HepG2 (cell line): ENCODE measurements at regions not wholly inside any gene's neighbourhood (a gene's known extent, or its start where the extent isn't known, plus 50 kb on each side); places are given as distances from the start of the nearest gene placed in this dataset.

Source experiments
- ATAC-seq: fragments of 200-7000 bp; cut with Tn5 transposase; 3 replicates; pipeline ENCODE4 v1.9.1; 2020; ENCODE audit warnings: mild to moderate bottlenecking, moderate library complexity
- BruUV-seq: library from RNA; stranded (reverse); fragments of 400-500 nt; replicated peaks from 2 replicates; lab custom pipeline; 2021; lab: Mats Ljungman, UMichigan
- CTCF ChIA-PET: fragments of 300-600 bp; formaldehyde crosslinking; extraction: SDS; loops from one replicate; lab custom pipeline; 2021; ENCODE audit warnings: low total read pairs, inconsistent platforms, low intra/inter-chr PET ratio; lab: Yijun Ruan, JAX
- POLR2A ChIA-PET: fragments of 350-600 bp; sonication (Branson Sonifier 250); formaldehyde crosslinking; loops from one replicate; lab custom pipeline; 2020; ENCODE audit warnings: antibody characterized with exemption, inconsistent platforms; lab: Yijun Ruan, JAX
- DNase-seq: peaks from one replicate; pipeline ENCODE4 v3.0.0-alpha.2; 2015; ENCODE audit warnings: low spot score
- FAIRE-seq: peaks from 3 replicates; lab custom pipeline; 2011; peaks lifted over from hg19 to GRCh38; lab: Jason Lieb, UNC
- H2AFZ ChIP-seq: one replicate; pipeline ENCODE4 v1.6.1; 2011; ENCODE audit warnings: low read length, inconsistent platforms
- H3K27ac ChIP-seq: fragments of 300-600 bp; 3 replicates; pipeline ENCODE4 v1.8.0; 2011; ENCODE audit warnings: mixed run types, mild to moderate bottlenecking, mixed read lengths, low read length, inconsistent platforms; ENCODE audit not compliant: insufficient read depth; ENCODE audit errors: extremely low read length
- H3K27me3 ChIP-seq, 2 experiments: fragments of 200-600 bp in 1 of 2; 2 replicates in 1 of 2; 3 replicates in 1 of 2; pipeline versions ENCODE4 v1.6.0 to v1.8.0; 2011; ENCODE audit warnings: low read length in 2 of 2, mild to moderate bottlenecking in 2 of 2, moderate library complexity in 2 of 2, inconsistent platforms in 1 of 2; ENCODE audit not compliant: insufficient read depth in 2 of 2, control insufficient read depth in 1 of 2
- H3K36me3 ChIP-seq, 2 experiments: fragments of 200-600 bp in 1 of 2; replicated peaks in 1 of 2; 2 replicates in 1 of 2; 3 replicates in 1 of 2; pipeline versions ENCODE4 v1.5.1 to v1.8.0; 2011; ENCODE audit warnings: low read length in 2 of 2, inconsistent platforms in 1 of 2; ENCODE audit not compliant: insufficient read depth in 2 of 2, control insufficient read depth in 1 of 2
- H3K4me1 ChIP-seq: 2 replicates; pipeline ENCODE4 v1.5.1; 2012; ENCODE audit warnings: low read length, inconsistent platforms; ENCODE audit not compliant: insufficient read depth
- H3K4me2 ChIP-seq: 2 replicates; pipeline ENCODE4 v1.6.0; 2011; ENCODE audit warnings: low read depth, low read length, inconsistent platforms
- H3K4me3 ChIP-seq, 3 experiments: fragments of 200-600 bp in 1 of 3; sonication (generic), shearing (Covaris generic) in 1 of 3; replicated peaks in 1 of 3; 2 replicates each; pipeline ENCODE4 v1.5.1; 2011 to 2016; ENCODE audit warnings: low read length in 3 of 3, inconsistent platforms in 2 of 3, low read depth in 2 of 3, mild to moderate bottlenecking in 2 of 3, control low read depth in 1 of 3, mixed read lengths in 1 of 3; ENCODE audit not compliant: insufficient read depth in 1 of 3
- H3K79me2 ChIP-seq: one replicate; pipeline ENCODE4 v1.6.1; 2011; ENCODE audit warnings: low read length, inconsistent platforms; ENCODE audit not compliant: insufficient read depth
- H3K9ac ChIP-seq: 2 replicates; pipeline ENCODE4 v1.6.0; 2011; ENCODE audit warnings: mild to moderate bottlenecking, low read depth, low read length, inconsistent platforms; ENCODE audit not compliant: insufficient read depth
- H3K9me3 ChIP-seq: 2 replicates; pipeline ENCODE4 v1.5.1; 2012; ENCODE audit warnings: mild to moderate bottlenecking, low read length
- H4K20me1 ChIP-seq: 2 replicates; pipeline ENCODE4 v1.6.0; 2011; ENCODE audit warnings: inconsistent platforms, mild to moderate bottlenecking, low read length, moderate library complexity; ENCODE audit not compliant: insufficient read depth
- ASH2L ChIP-seq: fragments of 300-600, 200-600 bp; sonication (generic); IDR thresholded peaks from 2 replicates; pipeline ENCODE4 v1.7.0; 2017; ENCODE audit warnings: low read depth, mild to moderate bottlenecking, moderate library complexity, mixed read lengths, low read length; ENCODE audit not compliant: insufficient read length
- KDM6A ChIP-seq: IDR thresholded peaks from 2 replicates; pipeline ENCODE4 v1.6.1; 2016; ENCODE audit warnings: low read depth
- KLF13 ChIP-seq: sonication (generic); formaldehyde crosslinking; IDR thresholded peaks from 2 replicates; pipeline ENCODE4 v1.4.0; 2020; ENCODE audit warnings: mild to moderate bottlenecking, missing genetic modification reagents
- LCORL ChIP-seq, 2 experiments: fragments of 450-650 bp in 1 of 2; sonication (generic) in 1 of 2; formaldehyde crosslinking in 1 of 2; IDR thresholded peaks; 2 replicates each; pipeline versions ENCODE4 v1.5.0 to v1.6.1; 2017 to 2020; ENCODE audit warnings: antibody characterized with exemption in 1 of 2, missing genetic modification reagents in 1 of 2
- ONECUT2 ChIP-seq: sonication (generic); formaldehyde crosslinking; IDR thresholded peaks from 2 replicates; pipeline ENCODE4 v1.4.0; 2020; ENCODE audit warnings: missing genetic modification reagents
- U2AF2 ChIP-seq: fragments of 200-400 bp; formaldehyde crosslinking; IDR thresholded peaks from 2 replicates; pipeline ENCODE4 v1.6.1; 2017; ENCODE audit warnings: low read depth, mild to moderate bottlenecking, low read length
- ZNF230 ChIP-seq: sonication (generic); formaldehyde crosslinking; IDR thresholded peaks from 2 replicates; pipeline ENCODE4 v1.4.0; 2020; ENCODE audit warnings: mild to moderate bottlenecking, missing genetic modification reagents
- ZNF3 ChIP-seq: IDR thresholded peaks from 2 replicates; pipeline ENCODE4 v1.7.0; 2017; ENCODE audit warnings: inconsistent platforms
- ZNF44 ChIP-seq: sonication (generic); formaldehyde crosslinking; IDR thresholded peaks from 2 replicates; pipeline ENCODE4 v1.5.1; 2020; ENCODE audit warnings: mild to moderate bottlenecking, missing genetic modification reagents
- ZNF792 ChIP-seq: IDR thresholded peaks from 2 replicates; pipeline ENCODE4 v1.6.1; 2016
- ZNF850 ChIP-seq: sonication (generic); formaldehyde crosslinking; conservative IDR thresholded peaks from 2 replicates; pipeline ENCODE4 v1.9.0; 2021; ENCODE audit warnings: mild to moderate bottlenecking, missing genetic modification reagents
- WGBS: methylation state at CpG from one replicate; pipeline ENCODE4 v1.1.6; 2017; ENCODE audit warnings: low lambda C conversion rate; 5-methylcytosine and 5-hydroxymethylcytosine counted together
- in situ Hi-C: cut with HindIII; loops from 2 replicates; pipeline ENCODE4 v1.10.0; 2017; ENCODE audit warnings: low pct_unique_long_range_greater_than_20kb; ENCODE audit not compliant: extremely low pct_ligation_motif_present
- intact Hi-C: fragments of 100-400 bp; cut with micrococcal nuclease; formaldehyde crosslinking; loops from one replicate; pipeline ENCODE4 v1.10.0; 2022; ENCODE audit not compliant: unreplicated experiment
- TF ChIP-seq, protein P1 (sequence below): sonication (generic); formaldehyde crosslinking; conservative IDR thresholded peaks from 2 replicates; pipeline ENCODE4 v1.8.0; 2022; ENCODE audit warnings: mild to moderate bottlenecking, moderate library complexity, missing genetic modification reagents
- TF ChIP-seq, protein P2 (sequence below): sonication (generic); formaldehyde crosslinking; IDR thresholded peaks from 2 replicates; pipeline ENCODE4 v1.4.0; 2020; ENCODE audit warnings: missing genetic modification reagents

DNA sequence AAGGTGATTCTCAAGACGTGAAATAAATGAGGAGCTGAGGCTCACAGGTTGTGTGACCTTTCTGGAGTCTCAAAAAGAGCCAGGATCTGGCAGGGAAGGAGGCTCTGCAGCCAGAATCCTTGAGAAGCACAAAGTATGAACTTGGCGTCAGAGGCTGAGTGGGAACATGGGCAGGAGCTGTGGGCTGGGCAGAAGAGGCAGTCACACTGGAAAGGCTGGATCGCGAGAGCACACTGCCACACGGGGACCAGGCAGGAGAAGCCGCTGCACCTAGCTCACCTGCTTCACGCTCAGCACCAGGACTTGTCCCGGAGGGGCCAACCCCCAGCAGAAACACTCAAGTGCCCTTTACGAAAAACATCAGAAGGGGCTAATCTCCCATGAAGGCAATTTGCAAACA lies 535.0 kb downstream of the TNS3 start:
- CTCF ChIA-PET, result no interaction called here
- H4K20me1 ChIP-seq, result no peaks in the 10 kb centered on the region
- no peak overlapping the region for H3K4me2 ChIP-seq
- H2AFZ ChIP-seq, result no peak overlapping the region
- no peak overlapping the region for H3K4me3 ChIP-seq
- BruUV-seq, result no TSS peak
- no peak overlapping the region for H3K27ac ChIP-seq
- in situ Hi-C loops, result no loop called here
- no peaks in the 10 kb centered on the region; a peak in 1 of 5 replicates for H3K27me3 ChIP-seq
- DNase-seq, result no peak
- WGBS, result 43% methylated on average over 9 of the region's 9 CpGs
- intact Hi-C loops, result no loop called here
- H3K36me3 ChIP-seq, result no peaks in the 10 kb centered on the region
- H3K9me3 ChIP-seq, result no peaks in the 10 kb centered on the region
- no peak for ATAC-seq
- no peaks in the 10 kb centered on the region for H3K79me2 ChIP-seq
- no peaks in the 10 kb centered on the region for H3K4me1 ChIP-seq
- no peak overlapping the region for H3K9ac ChIP-seq
- POLR2A ChIA-PET, result no interaction called here
- no peak for TF ChIP-seq ZNF230 (CRISPR knock-in tag)
- TF ChIP-seq ZNF850 (CRISPR knock-in tag), result no peak
- no peak for TF ChIP-seq ZNF44
- TF ChIP-seq LCORL (IDR thresholded peaks at IDR 0.05), result no peak
- TF ChIP-seq LCORL (CRISPR knock-in tag; IDR thresholded peaks at IDR 0.05), result no peak
- no peak for TF ChIP-seq KDM6A
- TF ChIP-seq ONECUT2 (CRISPR knock-in tag), result no peak
- no peak for TF ChIP-seq ZNF792 (CRISPR knock-in tag)
- no peak for FAIRE-seq

DNA sequence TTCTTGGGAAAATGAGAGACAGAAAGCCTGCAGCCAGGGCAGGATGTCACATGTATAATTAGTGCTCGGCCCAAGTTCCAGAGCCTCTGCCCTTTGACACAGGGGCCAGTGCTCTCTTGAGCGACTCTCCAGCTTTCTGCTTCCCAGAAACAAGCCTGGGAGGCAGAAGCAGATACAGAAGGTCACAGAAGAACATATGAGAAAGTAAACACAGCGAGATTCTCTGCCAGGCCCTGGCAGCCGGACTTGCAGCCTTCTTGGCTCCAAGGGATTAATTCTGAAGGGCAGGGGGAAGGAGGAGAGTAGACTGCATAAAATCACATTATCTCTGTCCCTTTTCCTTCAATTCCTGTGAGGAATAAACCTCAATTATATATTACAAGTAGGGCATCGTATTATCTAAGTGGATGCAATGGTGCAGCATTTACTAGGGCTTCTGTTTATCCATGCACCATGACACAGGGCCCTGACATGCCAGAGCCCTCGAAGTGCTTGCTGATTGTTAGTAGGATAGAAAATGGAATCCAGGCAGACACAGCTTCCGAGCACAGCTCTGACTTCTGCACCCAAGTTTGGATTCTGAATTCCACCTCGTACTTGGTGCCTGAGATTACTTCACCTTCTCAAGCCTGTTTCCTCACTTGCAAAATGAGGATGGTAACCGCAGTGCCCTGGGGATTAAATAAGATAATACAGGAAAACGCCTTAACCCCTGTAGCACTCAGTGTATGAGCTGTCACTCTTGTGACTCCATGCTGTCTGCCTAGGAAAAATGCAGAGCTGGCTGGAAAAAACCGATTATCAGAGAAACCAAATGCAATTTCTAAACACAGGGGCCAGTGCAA lies 536.5 kb downstream of the TNS3 start:
- no peaks in the 10 kb centered on the region for H4K20me1 ChIP-seq
- ChIA-PET CTCF (no interaction called here), POLR2A (no interaction called here)
- H3K27ac ChIP-seq, result no peak overlapping the region
- no peaks in the 10 kb centered on the region; a peak in 1 of 5 replicates for H3K27me3 ChIP-seq
- intact Hi-C loops (no loop called here), in situ Hi-C loops (no loop called here)
- no peak overlapping the region for H3K9ac ChIP-seq
- H3K4me1 ChIP-seq, result no peaks in the 10 kb centered on the region
- no peaks in the 10 kb centered on the region for H3K36me3 ChIP-seq
- H3K4me2 ChIP-seq, result no peak overlapping the region
- 14% methylated on average over 11 of the region's 11 CpGs for WGBS
- H3K9me3 ChIP-seq, result no peaks in the 10 kb centered on the region
- no peak for ATAC-seq
- H3K79me2 ChIP-seq, result no peaks in the 10 kb centered on the region
- FAIRE-seq, result no peak
- DNase-seq, result no peak
- no peak overlapping the region for H3K4me3 ChIP-seq
- no peak overlapping the region for H2AFZ ChIP-seq
- no TSS peak for BruUV-seq
- TF ChIP-seq, protein P1, sequence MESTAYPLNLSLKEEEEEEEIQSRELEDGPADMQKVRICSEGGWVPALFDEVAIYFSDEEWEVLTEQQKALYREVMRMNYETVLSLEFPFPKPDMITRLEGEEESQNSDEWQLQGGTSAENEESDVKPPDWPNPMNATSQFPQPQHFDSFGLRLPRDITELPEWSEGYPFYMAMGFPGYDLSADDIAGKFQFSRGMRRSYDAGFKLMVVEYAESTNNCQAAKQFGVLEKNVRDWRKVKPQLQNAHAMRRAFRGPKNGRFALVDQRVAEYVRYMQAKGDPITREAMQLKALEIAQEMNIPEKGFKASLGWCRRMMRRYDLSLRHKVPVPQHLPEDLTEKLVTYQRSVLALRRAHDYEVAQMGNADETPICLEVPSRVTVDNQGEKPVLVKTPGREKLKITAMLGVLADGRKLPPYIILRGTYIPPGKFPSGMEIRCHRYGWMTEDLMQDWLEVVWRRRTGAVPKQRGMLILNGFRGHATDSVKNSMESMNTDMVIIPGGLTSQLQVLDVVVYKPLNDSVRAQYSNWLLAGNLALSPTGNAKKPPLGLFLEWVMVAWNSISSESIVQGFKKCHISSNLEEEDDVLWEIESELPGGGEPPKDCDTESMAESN (CRISPR knock-in tag), result no peak
- TF ChIP-seq KLF13 (CRISPR knock-in tag), result no peak
- TF ChIP-seq ASH2L, result no peak
- TF ChIP-seq U2AF2, result no peak
- TF ChIP-seq ZNF3 (CRISPR knock-in tag), result no peak
- TF ChIP-seq, protein P2, sequence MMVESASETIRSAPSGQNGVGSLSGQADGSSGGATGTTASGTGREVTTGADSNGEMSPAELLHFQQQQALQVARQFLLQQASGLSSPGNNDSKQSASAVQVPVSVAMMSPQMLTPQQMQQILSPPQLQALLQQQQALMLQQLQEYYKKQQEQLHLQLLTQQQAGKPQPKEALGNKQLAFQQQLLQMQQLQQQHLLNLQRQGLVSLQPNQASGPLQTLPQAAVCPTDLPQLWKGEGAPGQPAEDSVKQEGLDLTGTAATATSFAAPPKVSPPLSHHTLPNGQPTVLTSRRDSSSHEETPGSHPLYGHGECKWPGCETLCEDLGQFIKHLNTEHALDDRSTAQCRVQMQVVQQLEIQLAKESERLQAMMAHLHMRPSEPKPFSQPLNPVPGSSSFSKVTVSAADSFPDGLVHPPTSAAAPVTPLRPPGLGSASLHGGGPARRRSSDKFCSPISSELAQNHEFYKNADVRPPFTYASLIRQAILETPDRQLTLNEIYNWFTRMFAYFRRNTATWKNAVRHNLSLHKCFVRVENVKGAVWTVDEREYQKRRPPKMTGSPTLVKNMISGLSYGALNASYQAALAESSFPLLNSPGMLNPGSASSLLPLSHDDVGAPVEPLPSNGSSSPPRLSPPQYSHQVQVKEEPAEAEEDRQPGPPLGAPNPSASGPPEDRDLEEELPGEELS, result no peak
